Prostate gland (tissue), 2 donors: ENCODE measurements at regions not wholly inside any gene's neighbourhood (a gene's known extent, or its start where the extent isn't known, plus 50 kb on each side); places are given as distances from the start of the nearest gene placed in this dataset.

Experiments
- POLR2A ChIP-seq: fragments of 450-650 bp; IDR thresholded peaks from one replicate; pipeline ENCODE4 v1.6.1; 2016; ENCODE audit warnings: antibody characterized with exemption, mild to moderate bottlenecking
- TF ChIP-seq, protein P1 (sequence below), 4 experiments: fragments of 200-600 bp in 2 of 4; fragments of 450-650 bp in 2 of 4; sonication (generic) in 2 of 4; IDR thresholded peaks; 1 replicate in 3 of 4; 2 replicates in 1 of 4; pipeline ENCODE4 v1.5.1; 2016 to 2019; ENCODE audit warnings: antibody characterized with exemption in 4 of 4, mild to moderate bottlenecking in 2 of 4, moderate library complexity in 2 of 4

DNA sequence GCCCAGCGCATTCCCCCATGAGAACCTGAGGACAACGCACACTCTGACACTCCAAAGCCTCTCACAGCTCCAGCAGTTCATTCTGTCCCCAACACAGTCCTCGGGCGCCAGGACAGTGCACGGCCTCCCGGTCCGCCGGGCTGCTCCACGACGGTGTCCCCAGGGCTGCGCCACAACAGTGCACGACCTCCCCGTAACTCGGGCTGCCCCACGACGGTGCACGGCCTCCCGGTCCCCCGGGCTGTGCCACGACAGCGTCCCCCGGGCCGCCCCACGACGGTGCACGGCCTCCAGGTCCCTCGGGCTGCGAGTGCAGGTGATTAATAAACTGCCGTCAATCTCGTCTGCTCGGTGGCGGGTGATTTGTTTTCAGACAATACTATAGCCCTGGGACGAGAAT, 585.1 kb upstream of the FRG1 start:
- TF ChIP-seq, protein P1, sequence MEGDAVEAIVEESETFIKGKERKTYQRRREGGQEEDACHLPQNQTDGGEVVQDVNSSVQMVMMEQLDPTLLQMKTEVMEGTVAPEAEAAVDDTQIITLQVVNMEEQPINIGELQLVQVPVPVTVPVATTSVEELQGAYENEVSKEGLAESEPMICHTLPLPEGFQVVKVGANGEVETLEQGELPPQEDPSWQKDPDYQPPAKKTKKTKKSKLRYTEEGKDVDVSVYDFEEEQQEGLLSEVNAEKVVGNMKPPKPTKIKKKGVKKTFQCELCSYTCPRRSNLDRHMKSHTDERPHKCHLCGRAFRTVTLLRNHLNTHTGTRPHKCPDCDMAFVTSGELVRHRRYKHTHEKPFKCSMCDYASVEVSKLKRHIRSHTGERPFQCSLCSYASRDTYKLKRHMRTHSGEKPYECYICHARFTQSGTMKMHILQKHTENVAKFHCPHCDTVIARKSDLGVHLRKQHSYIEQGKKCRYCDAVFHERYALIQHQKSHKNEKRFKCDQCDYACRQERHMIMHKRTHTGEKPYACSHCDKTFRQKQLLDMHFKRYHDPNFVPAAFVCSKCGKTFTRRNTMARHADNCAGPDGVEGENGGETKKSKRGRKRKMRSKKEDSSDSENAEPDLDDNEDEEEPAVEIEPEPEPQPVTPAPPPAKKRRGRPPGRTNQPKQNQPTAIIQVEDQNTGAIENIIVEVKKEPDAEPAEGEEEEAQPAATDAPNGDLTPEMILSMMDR (IDR thresholded peaks at IDR 0.05): no peak
- no peak for TF ChIP-seq POLR2A
